Stimulated activated CD4-positive, alpha-beta T cell treated with anti-CD3 and anti-CD28 coated beads, Interleukin-4, amount 100 ng/mL, for 48 hours (primary cell): ENCODE measurements at regions not wholly inside any gene's neighbourhood (a gene's known extent, or its start where the extent isn't known, plus 50 kb on each side); places are given as distances from the start of the nearest gene placed in this dataset.

Source experiments
- DNase-seq, 2 donors: peaks; one replicate each; pipeline ENCODE4 v3.0.0-alpha.2; 2020; ENCODE audit warnings: low read depth in 2 of 2

DNA sequence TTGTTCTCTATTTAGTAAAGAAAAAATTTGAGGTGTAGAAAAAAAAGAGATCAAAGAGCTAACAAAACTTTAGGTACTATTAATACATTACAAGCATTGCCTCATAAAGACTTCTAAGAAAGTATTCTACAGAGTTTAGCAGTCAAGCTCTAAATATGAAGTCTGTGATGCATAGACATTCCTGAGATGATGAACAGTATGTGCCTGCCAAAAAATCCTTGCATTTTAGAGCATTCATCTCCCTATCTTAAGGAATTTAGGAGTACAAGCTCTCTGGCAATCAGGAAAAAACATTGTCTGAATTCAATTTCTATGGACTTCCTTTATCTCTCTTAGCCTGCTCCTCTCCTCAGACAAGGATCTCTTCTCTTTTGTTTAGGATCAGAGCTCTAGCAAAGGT, 202.6 kb upstream of the LRFN5 start:
- no peak for DNase-seq

DNA sequence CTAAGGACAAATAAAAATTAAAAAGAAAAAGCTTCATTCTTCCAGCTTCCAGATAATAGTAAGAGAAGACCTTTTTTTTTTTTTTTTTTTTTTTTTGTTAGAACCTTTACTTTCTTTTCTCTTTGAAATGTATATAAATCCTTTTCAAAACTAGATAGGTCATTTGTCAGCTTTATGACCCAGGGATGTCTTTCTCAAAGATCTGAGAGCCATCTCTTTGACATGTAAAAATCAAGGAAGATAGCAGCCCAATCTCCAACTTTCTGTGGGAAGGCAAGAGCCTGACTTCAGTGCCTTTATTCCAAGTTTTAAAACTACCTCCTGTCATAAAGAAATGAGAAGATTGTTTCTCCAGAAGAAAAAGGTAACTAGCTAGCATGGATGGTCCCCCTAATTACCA, 203.3 kb upstream of the LRFN5 start:
- no peak for DNase-seq

DNA sequence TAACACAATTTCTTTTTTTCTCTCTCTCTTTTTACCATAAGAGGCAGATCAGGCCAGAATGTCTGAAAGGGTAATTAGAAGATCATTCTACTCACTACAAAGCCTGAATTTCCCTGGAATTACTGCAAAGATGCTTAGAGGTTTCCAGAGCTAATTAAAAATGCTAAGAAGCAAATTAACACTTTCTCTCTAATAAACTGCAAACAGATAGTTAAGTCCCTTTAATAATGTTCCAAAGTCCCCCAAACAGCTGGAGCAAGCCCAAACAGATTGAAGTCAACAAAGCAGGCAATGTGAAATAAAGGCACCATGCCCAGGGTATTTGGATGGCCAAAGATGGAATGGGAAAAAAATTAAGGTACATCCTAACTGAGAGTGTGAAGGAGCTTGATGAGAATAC, 208.8 kb upstream of the LRFN5 start:
- no peak for DNase-seq

DNA sequence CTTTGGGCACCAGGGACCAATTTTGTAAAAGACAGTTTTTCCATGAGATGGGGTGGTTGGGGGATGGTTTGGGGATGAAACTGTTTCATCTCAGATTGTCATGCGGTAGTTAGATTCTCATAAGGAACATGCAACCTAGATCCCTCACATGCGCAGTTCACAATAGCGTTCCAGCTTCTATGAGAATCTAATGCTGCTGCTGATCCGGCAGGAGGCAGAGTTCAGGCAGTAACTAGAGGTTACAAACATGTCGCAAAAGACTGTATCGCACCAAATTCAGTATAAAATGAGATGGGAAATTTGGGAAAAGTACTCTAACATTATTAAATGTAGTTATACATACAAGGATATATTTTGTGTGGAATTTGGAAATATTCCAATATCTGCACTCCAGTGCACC, 213.2 kb upstream of the LRFN5 start:
- DNase-seq: no peak

DNA sequence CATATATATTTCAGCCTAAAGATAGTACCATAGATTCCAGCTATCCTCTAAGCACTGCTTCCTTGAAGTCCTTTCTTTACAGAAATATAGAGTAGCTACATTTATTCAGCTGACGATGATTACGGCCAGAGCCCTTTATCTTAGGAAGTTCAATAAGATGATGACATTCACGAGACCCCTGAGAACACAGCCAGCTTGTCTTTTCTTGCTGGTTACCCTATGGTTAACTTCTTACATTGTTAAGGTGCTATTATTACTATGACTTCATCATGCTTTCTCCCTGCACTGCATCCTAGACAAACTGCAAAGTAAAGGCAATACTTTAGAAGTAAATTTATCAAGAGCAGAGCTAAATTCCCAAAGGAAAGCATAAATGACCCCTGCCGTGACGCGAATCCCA, 214.4 kb upstream of the LRFN5 start:
- DNase-seq: no peak

DNA sequence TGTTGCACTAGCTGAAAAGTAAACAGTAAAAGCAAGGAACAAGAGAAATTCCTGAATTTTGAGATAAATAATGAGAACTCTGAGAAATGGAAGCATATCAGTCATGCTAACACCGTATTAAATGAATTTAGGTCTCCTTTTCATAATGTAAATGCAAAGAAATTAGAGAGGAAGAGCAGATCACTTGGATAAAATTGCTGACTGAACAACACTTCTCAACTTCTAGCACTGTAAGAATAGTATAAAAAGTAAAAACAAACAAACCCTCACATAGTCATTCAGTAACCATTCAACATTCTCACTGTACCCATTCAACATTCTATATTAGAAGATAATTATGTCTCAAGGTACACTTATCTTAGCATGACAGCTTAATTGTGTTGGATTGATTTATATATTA, 217.3 kb upstream of the LRFN5 start:
- no peak for DNase-seq

DNA sequence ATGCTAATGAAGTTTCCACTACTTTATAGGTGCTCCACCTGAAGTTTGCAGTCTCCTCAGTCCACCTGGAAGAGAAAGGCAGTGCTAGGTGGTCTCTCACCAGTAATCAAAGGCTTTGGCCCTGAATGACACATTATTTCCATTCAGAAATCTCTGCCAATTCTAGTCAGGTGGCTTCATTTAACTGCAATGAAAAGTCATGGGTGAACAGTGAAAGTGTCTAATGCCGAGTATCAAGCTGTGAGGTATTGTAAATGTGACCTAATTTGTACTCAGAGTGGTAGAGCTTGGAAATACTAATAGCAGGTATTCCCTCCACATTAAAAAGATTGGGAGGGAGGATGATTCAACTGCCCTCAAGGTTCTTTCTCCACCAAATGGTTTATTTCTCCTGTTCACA, 220.9 kb upstream of the LRFN5 start:
- no peak for DNase-seq

DNA sequence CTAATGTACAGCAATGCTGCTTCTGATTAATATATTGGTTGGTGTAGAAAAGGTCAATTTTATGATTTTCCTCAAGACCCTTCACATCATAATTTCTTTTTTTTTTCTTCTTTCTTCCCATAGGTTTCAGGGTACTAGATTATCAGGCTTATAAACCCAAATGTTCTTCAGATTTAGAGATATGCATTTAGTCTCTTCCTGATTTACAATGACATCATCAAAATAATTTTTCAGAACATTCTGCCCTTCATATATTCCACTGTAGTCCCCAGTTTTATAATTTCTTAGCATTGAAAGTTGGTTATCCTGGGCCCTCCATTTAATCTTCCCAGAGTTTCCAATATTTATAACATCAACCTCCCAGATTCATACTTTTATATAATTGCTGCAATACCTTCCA, 226.7 kb upstream of the LRFN5 start:
- DNase-seq: no peak

DNA sequence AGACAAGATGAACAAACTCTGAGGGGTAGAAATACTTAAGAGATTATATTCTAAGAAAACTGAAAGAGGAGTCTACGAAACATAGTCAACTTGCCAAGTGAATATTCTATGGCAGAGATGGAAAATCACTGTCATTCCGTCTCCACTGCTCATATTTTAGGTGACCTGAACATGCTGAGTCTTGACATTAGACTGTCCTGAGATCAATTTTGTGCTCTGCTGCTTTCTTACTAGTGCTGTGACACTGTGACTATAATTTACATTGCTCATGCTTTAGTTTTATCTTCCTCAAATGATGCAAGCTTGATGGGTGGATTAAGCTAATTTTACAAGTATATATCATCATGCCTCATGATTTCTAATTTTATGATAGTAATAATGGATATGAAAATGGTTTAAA, 228.2 kb upstream of the LRFN5 start:
- no peak for DNase-seq

DNA sequence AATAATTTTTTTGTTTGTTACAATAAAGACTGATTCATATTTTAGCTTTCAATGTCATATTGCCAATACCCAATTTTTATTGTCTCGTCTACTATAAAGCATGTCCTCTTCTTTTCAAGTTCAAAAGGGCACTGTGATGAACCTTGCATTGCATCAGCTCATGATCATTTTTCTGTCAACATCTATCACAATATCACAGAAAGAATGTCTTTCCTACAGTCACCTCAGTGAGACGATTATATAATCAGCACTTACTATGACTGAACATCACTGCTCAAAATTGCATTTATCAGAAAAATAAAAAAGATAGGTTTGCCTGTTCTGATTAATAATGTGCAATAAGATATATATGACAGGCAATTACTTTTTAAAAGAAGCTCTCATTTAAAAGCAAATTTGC, 228.7 kb upstream of the LRFN5 start:
- no peak for DNase-seq

DNA sequence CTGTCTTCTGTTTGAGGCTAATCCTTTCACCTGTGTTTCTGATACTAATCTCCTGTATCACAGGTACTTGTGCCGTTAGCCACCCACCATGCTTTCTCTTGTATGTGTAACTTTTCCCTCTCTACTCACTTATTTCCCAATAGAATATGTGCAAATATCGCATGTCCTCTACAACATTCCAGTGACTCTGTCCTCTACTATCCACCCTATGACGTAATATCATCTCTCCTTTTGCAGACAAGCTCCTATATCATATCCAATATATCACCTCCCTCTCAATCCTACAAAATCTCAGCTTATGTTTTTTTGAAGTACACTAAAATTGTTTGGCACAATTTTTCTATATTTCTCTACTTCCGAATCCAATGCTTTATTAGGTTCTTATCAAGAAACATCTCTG, 232.6 kb upstream of the LRFN5 start:
- no peak for DNase-seq

DNA sequence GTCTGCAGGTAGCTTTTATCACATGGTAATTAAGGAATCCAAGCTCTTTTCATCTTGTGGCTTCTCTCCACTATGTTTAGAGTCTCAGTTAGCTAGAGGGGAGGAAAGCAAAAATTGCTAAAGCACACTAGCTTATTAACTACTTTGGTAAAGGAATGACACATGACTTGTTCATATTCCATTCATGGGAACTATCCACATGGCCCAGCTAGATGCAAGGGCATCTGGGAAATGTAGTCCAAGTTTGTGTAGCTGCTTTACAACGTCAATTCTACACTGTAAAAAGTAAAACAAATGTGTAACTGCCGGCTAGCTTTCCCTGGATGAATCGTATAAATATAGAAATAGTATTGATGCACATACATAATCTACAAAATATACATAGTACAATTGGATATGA, 244.5 kb upstream of the LRFN5 start:
- no peak for DNase-seq

DNA sequence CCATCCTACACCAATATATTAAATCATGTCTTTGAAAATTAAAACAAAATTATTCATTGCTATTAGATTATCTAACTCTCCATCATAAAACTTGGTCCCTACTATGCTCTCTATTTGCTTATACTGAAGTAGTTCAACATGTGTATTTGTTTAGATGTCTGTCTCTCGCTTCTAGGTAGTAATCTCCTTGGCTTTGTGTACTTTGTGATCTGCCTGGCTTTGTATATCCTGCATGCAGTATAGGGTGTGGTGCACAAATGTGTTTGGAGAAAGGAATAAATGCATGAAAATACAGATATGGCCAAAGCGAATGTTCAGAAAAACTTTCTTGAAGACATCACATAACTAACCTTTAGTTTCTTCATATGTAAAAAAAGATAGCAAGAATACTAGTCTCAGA, 246.6 kb upstream of the LRFN5 start:
- DNase-seq: no peak

DNA sequence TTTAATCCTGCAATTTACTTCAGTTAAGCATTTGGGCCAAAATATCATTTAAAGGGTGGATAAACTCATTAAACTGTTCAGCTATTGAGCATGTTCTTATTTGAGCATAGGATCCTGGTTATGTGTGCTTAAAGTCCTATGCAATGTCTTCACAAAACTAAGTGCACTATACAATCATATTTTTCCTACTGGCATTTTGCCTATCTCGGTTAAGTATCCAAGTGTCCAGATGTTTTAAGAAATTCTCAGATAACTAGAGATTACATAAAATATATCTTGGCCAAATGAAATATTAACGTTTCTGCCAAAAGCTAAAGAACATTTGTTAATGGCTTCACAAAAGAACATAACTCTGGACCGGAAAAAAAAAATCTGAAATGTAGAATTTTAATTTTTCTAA, 250.8 kb upstream of the LRFN5 start:
- no peak for DNase-seq

DNA sequence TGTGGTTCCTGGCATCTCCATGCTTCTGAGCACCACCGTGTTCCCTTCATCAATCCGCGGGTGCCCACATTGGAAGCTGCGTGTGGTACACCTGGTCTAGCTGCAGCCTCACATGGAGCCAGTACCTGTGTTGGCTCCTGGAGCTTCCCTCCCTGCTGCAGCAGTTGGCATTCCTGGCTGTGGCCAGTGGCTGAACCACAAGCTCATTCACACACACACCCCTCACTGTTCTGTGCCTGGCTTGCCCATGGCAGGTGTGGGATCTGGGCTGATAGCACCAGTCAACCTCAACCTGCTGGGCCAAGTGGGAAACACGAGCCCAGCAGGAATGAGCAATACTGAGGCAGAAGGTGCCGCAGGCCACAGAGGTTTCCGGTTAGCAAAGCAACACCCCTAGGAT, 256.2 kb upstream of the LRFN5 start:
- no peak for DNase-seq

DNA sequence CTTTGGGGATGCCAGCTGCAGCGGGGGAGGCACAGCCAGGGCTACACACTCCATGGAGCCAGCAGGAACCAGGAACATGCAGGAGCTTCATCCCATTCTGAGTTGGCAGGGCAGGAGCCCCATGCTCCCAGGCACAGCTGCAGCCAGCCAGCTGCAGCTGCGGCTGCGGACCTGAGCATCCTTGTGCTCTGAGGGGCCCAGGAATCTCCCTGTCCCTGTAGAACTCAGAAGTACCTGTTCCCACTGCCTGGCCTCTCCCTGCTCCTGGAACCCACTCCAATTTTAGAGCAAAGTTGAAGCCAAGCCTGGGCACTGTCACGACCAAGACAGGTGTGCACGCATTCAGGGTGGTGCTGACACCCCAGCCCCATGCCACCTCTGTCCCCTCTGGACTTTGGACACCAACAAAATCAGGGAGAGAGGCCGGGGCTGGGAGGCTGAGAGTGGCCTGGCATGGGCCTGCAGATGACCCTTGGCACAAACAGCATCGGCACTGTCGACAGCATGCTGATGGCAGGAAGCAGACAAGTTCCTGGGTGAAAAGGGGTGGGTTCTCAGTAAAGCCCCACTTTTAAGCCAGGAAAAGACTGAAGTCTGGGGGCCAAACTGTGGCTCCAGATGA, 257.3 kb upstream of the LRFN5 start:
- no peak for DNase-seq

DNA sequence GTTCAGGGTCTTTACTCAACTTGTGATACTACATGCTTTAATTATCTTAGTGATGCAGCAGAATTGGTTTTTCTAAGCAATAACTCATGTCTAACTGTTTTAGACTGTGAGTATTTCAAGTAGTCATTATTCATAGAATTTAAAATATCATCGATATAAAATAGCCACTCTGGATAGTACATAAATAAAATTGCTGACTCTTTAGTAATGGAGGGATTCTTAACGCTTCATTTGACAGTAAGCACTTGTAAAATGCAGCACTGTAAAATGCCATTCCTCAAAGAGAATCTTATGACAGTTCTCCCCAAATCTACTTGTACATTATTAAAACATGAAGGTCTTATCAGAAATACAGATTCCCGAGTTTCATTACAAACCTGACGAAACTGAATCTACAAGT, 262.8 kb upstream of the LRFN5 start:
- DNase-seq: no peak

DNA sequence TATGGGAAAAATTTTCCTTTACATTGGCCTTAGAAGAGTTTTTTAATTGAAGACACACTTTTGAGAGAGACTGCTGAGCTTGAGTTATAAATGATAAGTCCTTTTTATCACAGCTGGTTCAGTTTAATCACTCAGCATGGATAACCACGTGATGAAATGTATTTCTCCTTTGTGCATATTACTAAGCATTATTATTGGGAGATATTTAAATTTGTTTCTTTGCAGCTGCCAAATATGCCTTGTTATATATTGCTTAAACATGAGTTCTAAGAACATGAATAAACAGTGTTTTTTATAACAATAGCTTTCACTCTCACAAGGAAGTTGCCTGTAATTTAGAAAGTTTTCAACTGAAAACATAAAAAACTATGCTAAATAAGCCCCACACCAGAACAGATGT, 293.5 kb upstream of the LRFN5 start:
- no peak for DNase-seq

DNA sequence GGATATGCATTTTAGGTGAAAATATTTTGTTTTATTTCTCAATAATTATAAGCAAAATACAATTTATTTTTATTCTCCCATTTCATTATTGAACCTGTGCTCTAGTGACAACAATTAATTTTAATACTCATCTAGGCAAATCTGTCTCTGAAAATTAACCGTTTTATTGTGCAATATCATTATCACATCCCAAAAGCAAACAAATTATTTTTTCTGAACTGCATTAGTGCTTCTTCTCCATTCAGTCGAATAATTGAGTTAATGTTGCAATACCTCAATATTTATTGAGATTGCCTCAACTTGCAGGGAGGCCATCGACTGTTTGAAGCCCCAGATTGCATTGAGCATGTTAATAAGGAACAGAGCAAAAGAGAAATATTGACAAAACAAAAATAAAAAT, 303.2 kb upstream of the LRFN5 start:
- no peak for DNase-seq

DNA sequence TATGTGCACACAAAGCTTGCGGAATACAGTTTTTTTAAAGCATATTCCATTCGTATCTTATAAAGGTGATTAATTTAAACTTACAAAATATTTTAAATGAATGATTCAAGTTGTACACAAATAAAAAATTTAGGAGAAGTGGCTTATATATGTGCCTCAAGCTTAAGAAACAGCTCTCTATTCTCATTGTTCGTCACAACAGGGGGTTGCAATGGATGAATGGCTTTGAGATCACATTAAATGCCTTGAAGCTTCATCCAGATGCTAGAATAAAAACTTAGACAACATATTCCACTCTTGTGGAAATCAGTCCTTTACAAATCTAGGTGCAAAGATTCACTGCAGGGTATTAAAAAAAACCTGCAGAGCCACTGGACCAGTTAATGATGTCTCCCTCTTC, 303.9 kb upstream of the LRFN5 start:
- no peak for DNase-seq

DNA sequence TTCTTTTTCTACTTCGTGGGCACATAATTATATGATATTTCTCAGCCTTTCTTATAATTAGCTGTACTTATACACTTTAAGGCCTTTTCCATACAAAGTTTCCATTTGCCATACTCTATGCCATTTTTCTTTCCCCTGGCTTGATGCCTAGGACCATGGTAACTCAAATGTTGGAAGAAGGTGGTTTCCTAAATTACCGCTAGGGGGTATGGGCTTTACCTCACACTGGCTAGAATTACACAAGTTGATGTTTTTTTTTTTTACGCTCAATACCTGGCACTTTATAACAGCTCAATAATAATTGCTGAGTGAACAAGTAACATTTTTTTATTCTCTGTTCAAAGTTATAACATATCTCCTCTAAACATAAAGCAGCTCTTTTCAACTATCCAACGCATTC, 306.8 kb upstream of the LRFN5 start:
- DNase-seq: no peak

DNA sequence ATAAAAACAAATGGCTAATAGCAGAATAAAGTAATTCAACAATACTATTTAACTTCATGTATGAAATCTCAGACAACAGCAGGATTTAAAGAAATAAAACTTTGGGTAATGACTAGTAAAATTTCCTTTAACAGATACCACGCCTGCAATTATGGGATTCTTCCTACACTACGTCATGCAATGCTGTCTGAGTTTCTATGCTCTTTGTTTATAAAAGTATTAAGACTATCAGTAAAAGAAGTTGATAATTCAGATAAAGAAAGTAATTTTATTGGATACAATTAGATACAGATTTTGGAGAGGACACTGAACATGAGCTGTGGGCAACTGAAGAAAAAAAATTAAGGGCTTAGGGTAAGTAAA, 308.4 kb upstream of the LRFN5 start:
- DNase-seq: no peak

DNA sequence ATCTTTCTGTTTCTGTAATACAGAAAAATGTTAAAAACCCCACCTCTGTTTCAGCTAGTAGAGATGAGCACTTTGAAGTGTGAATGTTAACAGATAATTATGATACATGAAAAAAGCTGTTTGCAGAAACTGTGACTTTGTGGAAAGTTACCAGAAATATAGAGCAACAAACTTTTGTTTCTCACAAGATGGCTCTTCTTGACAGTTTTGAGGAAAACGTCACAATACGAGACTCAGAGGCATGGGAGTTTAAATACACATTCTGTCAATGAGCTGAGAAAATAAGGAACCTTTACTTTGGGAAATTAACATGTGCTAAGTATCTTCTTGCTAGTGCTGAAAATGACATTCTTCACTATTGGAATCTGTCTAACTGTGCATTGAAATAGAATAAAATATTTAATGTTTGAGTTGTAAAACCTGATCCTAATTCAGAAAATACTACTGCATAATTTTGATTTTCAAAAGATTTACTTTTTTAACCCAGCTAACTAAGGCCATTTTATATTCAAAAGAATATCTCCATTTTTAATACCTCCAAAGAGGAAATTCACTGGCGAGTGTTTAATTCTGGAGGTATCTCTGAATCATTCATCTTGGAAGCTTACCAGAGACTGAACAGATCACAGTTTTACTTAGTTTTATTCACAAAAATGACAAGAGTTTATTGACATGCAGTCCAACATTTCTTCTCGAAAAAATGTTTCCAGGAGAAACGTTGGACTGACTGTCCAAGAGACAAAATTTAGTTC, 308.9 kb upstream of the LRFN5 start:
- no peak for DNase-seq

DNA sequence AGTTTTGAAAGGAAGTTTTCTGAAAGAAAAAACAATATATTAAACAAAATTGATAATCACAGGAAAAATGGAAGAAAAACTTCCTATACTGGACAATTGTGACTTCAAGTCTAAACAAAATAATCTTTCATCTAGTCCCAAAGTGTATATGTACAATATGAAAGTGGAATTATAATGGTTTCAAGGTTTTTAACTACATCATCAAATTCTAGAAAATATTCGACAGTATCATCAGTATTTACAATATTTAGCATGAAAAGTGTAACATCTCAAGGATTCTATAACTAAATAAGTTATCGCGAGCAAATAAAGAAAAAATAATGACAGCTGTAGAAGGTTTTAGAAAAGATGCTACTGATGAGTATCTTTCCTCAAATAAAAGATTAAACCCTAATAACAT, 310.9 kb upstream of the LRFN5 start:
- no peak for DNase-seq
